ENCODE measurements at regions not wholly inside any gene's neighbourhood (a gene's known extent, or its start where the extent isn't known, plus 50 kb on each side); places are given as distances from the start of the nearest gene placed in this dataset.

DNA sequence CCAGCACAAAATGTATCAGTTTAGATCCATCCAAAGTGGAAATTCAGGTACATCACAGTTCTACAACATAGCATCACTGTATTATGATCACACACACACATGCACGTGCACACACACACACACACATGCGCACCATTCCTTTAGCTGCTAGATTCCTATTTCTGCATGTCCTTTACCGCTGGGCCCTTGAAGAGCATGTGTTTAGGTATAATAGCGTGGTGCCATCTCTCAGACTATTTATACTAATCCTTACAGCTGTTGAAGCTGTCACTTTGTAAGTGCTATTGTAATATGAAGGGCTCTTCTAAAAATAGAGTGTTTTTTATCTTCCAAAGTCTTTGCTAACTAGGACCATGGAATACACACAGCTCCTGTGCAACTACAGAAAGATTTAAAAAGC is 308.8 kb upstream of the TRPC7 start:
- no peak overlapping the region for H3K4me3 Mint-ChIP-seq (ENCODE audit: unreplicated experiment)
- no peaks in the 10 kb centered on the region for H3K9me3 Mint-ChIP-seq (ENCODE audit: unreplicated experiment)
- H3K36me3 Mint-ChIP-seq (ENCODE audit: low read depth, unreplicated experiment) = peaks cover under 1% of the 10 kb centered on the region
- DNase-seq (ENCODE audit: low spot score) = no peak
- no peaks in the 10 kb centered on the region for H3K27me3 Mint-ChIP-seq (ENCODE audit: unreplicated experiment)
- TF ChIP-seq, protein P1, sequence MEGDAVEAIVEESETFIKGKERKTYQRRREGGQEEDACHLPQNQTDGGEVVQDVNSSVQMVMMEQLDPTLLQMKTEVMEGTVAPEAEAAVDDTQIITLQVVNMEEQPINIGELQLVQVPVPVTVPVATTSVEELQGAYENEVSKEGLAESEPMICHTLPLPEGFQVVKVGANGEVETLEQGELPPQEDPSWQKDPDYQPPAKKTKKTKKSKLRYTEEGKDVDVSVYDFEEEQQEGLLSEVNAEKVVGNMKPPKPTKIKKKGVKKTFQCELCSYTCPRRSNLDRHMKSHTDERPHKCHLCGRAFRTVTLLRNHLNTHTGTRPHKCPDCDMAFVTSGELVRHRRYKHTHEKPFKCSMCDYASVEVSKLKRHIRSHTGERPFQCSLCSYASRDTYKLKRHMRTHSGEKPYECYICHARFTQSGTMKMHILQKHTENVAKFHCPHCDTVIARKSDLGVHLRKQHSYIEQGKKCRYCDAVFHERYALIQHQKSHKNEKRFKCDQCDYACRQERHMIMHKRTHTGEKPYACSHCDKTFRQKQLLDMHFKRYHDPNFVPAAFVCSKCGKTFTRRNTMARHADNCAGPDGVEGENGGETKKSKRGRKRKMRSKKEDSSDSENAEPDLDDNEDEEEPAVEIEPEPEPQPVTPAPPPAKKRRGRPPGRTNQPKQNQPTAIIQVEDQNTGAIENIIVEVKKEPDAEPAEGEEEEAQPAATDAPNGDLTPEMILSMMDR (IDR thresholded peaks at IDR 0.05; ENCODE audit: unreplicated experiment) = no peak
- no peak overlapping the region for H3K27ac Mint-ChIP-seq (ENCODE audit: unreplicated experiment)
- H3K4me1 Mint-ChIP-seq (ENCODE audit: unreplicated experiment) = no peaks in the 10 kb centered on the region

DNA sequence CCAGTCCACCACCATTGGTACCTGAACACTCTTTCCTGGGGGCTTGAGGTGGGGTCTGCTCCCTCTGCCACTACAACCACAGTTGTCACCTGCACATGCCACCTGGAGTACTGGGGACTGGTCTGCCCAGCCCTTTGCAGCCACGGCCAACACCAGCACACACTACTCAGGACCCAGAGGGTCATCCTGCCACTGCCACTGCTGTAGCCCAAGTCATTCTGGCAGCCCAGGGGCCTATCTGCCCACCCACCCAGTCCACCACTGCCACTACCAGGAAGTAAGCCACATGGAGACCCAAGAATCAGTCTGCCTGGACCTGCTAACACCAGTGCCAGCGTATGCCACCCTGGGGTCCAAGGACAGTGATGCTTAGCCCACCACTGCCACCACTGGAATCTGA is 302.4 kb upstream of the TRPC7 start:
- Mint-ChIP-seq H3K27ac (ENCODE audit: unreplicated experiment) (no peak overlapping the region), H3K4me3 (ENCODE audit: unreplicated experiment) (no peak overlapping the region), H3K9me3 (ENCODE audit: unreplicated experiment) (no peaks in the 10 kb centered on the region), H3K4me1 (ENCODE audit: unreplicated experiment) (peaks cover 6% of the 10 kb centered on the region), H3K27me3 (ENCODE audit: unreplicated experiment) (no peaks in the 10 kb centered on the region), H3K36me3 (ENCODE audit: low read depth, unreplicated experiment) (peaks cover 5% of the 10 kb centered on the region)
- TF ChIP-seq, protein P1 (IDR thresholded peaks at IDR 0.05; ENCODE audit: unreplicated experiment) = no peak
- no peak for DNase-seq (ENCODE audit: low spot score)

DNA sequence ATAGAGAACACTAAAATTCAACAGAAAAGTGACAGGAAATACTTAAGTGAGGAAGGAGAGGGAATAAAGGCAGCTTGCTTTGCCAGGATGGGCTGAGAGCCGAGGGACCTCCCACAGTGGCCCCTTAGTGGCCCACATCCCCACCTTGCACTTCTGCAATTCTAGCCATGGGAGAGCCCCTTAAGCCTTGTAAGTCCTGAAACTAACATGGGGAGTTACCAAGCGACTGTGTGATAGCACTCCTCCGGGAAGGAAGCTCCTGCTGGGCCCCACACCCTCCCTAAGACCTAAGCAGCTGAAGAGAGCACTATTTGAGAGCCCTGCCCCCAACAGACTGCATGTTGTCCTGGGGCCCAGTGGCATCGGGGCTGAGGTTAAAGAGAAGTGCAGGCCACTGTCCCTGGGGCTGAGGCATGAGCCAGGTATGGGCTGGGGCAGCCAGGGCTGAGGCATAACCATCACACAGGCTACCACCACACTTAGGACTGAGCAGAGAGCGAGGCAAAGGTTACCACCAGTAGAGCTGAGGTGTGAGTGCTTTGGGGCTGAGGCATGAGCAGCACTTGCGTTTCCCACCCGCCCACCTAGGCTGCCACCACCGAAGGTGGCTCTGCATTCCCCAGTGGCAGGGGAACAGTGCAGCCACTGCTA is 301.8 kb upstream of the TRPC7 start:
- Mint-ChIP-seq H3K4me1 (ENCODE audit: unreplicated experiment) (peaks cover 6% of the 10 kb centered on the region), H3K36me3 (ENCODE audit: low read depth, unreplicated experiment) (peaks cover 5% of the 10 kb centered on the region), H3K27ac (ENCODE audit: unreplicated experiment) (no peak overlapping the region), H3K9me3 (ENCODE audit: unreplicated experiment) (no peaks in the 10 kb centered on the region), H3K4me3 (ENCODE audit: unreplicated experiment) (no peak overlapping the region), H3K27me3 (ENCODE audit: unreplicated experiment) (no peaks in the 10 kb centered on the region)
- DNase-seq (ENCODE audit: low spot score) = no peak
- TF ChIP-seq, protein P1 (IDR thresholded peaks at IDR 0.05; ENCODE audit: unreplicated experiment) = no peak

DNA sequence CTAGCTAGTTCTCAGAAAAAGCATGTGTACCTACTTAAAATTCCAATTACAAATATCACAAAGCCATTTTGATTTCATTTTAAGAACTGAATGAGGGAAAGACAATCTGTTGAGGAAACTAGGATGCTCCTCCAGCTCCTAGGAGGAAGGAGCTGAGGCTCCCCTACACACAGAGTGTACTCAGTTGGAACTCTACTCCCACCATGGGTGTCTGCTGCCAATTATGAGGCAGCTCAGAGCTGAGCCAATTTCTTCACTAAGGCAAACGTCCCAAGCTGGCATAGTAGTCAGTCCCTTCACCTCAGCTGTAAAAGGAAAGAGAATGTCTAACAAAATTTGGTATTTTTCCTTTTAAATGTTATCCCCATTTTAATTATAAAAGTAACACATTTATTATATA is 300.0 kb upstream of the TRPC7 start:
- peaks cover 6% of the 10 kb centered on the region for H3K4me1 Mint-ChIP-seq (ENCODE audit: unreplicated experiment)
- H3K9me3 Mint-ChIP-seq (ENCODE audit: unreplicated experiment) = no peaks in the 10 kb centered on the region
- H3K27me3 Mint-ChIP-seq (ENCODE audit: unreplicated experiment) = no peaks in the 10 kb centered on the region
- no peak overlapping the region for H3K4me3 Mint-ChIP-seq (ENCODE audit: unreplicated experiment)
- TF ChIP-seq, protein P1 (IDR thresholded peaks at IDR 0.05; ENCODE audit: unreplicated experiment) = no peak
- DNase-seq (ENCODE audit: low spot score) = no peak
- no peak overlapping the region for H3K27ac Mint-ChIP-seq (ENCODE audit: unreplicated experiment)
- peaks cover 5% of the 10 kb centered on the region for H3K36me3 Mint-ChIP-seq (ENCODE audit: low read depth, unreplicated experiment)

DNA sequence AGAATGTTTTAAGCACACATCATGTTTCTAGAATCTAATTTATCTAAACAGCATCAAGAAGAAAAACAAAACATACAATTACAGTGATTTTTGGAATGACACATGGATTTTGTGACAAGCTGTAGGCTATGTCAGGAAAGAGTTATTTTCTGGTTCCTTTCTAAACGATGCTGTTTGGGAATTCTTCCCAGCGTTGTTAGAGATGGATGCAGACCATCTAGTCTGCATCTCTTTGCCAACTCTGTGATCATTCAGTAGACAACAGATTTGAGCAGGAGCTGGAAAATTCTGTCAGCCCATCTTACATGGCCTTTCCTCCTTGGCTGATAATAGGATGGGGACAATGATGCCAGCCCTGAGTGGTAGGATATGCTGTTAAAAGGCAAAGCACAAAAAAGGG is 295.7 kb upstream of the TRPC7 start:
- DNase-seq (ENCODE audit: low spot score) = no peak
- no peak overlapping the region for H3K4me3 Mint-ChIP-seq (ENCODE audit: unreplicated experiment)
- H3K27me3 Mint-ChIP-seq (ENCODE audit: unreplicated experiment) = no peaks in the 10 kb centered on the region
- H3K27ac Mint-ChIP-seq (ENCODE audit: unreplicated experiment) = no peak overlapping the region
- H3K36me3 Mint-ChIP-seq (ENCODE audit: low read depth, unreplicated experiment) = no peaks in the 10 kb centered on the region
- peaks cover 3% of the 10 kb centered on the region for H3K4me1 Mint-ChIP-seq (ENCODE audit: unreplicated experiment)
- TF ChIP-seq, protein P1 (IDR thresholded peaks at IDR 0.05; ENCODE audit: unreplicated experiment) = no peak
- no peaks in the 10 kb centered on the region for H3K9me3 Mint-ChIP-seq (ENCODE audit: unreplicated experiment)
